HL-60 (cell line): ENCODE measurements at regions not wholly inside any gene's neighbourhood (a gene's known extent, or its start where the extent isn't known, plus 50 kb on each side); places are given as distances from the start of the nearest gene placed in this dataset.
"Not testable (repeated sequence)": the region's sequence is repeated elsewhere in the genome, so short reads cannot be mapped to it uniquely, and the experiment has no call there.

ENCODE experiments used
- DNase-seq, 2 experiments: peaks; one replicate each; pipeline ENCODE4 v3.0.0-alpha.2; 2010 to 2020; ENCODE audit warnings: low read depth in 1 of 2, low spot score in 1 of 2
- H3K27ac ChIP-seq: fragments of 250-450 bp; sonication (Bioruptor Pico); replicated peaks from 2 replicates; pipeline ENCODE4 v1.5.1; 2020; ENCODE audit warnings: mild to moderate bottlenecking, moderate library complexity
- H3K27me3 ChIP-seq: fragments of 250-450 bp; sonication (Bioruptor Pico); 2 replicates; pipeline ENCODE4 v1.5.1; 2021; ENCODE audit warnings: mild to moderate bottlenecking, moderate library complexity; ENCODE audit not compliant: insufficient read depth, poor library complexity, severe bottlenecking
- H3K4me3 ChIP-seq: replicated peaks from 2 replicates; pipeline ENCODE4 v1.5.1; 2011; ENCODE audit warnings: mild to moderate bottlenecking, control low read depth, low read length; ENCODE audit not compliant: insufficient read depth
- GABPA ChIP-seq: IDR thresholded peaks from 2 replicates; pipeline ENCODE4 v1.6.1; 2012; ENCODE audit warnings: low read depth
- POLR2AphosphoS5 ChIP-seq: IDR thresholded peaks from 2 replicates; pipeline ENCODE4 v1.6.1; 2012; ENCODE audit warnings: low read depth
- SPI1 ChIP-seq: IDR thresholded peaks from 2 replicates; pipeline ENCODE4 v1.6.1; 2012; ENCODE audit warnings: low read depth, mild to moderate bottlenecking, borderline replicate concordance
- TF ChIP-seq, protein P1 (sequence below): IDR thresholded peaks from one replicate; pipeline ENCODE4 v1.5.1; 2011; ENCODE audit warnings: low read length, control low read depth, inconsistent platforms; ENCODE audit not compliant: insufficient read depth
- TF ChIP-seq, protein P2 (sequence below): IDR thresholded peaks from 2 replicates; pipeline ENCODE4 v1.6.1; 2012; ENCODE audit warnings: low read depth; ENCODE audit not compliant: insufficient replicate concordance

DNA sequence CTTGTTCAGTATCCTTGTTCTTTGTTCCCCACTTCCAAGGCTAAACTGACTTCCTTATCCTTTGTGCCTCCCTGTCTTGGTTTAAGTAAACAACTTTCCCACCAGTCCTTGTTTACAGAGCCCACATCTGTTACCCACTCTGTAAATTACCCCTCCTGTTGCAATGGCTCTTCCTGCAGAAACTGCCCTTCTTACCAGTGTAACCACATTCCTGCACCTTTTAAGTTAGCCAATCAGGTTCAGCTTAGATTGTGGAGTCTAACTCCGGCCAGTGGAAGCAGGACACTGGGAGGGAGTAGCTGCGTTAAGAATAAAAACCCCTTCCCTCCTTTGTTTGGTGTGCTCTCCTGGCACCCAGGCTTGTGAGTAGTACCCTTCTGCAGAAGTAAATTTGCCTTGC lies 360.9 kb downstream of the PRDM5 start:
- no peak for DNase-seq
- H3K27me3 ChIP-seq: no peaks in the 10 kb centered on the region
- TF ChIP-seq, protein P1, sequence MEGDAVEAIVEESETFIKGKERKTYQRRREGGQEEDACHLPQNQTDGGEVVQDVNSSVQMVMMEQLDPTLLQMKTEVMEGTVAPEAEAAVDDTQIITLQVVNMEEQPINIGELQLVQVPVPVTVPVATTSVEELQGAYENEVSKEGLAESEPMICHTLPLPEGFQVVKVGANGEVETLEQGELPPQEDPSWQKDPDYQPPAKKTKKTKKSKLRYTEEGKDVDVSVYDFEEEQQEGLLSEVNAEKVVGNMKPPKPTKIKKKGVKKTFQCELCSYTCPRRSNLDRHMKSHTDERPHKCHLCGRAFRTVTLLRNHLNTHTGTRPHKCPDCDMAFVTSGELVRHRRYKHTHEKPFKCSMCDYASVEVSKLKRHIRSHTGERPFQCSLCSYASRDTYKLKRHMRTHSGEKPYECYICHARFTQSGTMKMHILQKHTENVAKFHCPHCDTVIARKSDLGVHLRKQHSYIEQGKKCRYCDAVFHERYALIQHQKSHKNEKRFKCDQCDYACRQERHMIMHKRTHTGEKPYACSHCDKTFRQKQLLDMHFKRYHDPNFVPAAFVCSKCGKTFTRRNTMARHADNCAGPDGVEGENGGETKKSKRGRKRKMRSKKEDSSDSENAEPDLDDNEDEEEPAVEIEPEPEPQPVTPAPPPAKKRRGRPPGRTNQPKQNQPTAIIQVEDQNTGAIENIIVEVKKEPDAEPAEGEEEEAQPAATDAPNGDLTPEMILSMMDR: no peak
- TF ChIP-seq GABPA: no peak
- no peak for TF ChIP-seq POLR2AphosphoS5
- TF ChIP-seq, protein P2, sequence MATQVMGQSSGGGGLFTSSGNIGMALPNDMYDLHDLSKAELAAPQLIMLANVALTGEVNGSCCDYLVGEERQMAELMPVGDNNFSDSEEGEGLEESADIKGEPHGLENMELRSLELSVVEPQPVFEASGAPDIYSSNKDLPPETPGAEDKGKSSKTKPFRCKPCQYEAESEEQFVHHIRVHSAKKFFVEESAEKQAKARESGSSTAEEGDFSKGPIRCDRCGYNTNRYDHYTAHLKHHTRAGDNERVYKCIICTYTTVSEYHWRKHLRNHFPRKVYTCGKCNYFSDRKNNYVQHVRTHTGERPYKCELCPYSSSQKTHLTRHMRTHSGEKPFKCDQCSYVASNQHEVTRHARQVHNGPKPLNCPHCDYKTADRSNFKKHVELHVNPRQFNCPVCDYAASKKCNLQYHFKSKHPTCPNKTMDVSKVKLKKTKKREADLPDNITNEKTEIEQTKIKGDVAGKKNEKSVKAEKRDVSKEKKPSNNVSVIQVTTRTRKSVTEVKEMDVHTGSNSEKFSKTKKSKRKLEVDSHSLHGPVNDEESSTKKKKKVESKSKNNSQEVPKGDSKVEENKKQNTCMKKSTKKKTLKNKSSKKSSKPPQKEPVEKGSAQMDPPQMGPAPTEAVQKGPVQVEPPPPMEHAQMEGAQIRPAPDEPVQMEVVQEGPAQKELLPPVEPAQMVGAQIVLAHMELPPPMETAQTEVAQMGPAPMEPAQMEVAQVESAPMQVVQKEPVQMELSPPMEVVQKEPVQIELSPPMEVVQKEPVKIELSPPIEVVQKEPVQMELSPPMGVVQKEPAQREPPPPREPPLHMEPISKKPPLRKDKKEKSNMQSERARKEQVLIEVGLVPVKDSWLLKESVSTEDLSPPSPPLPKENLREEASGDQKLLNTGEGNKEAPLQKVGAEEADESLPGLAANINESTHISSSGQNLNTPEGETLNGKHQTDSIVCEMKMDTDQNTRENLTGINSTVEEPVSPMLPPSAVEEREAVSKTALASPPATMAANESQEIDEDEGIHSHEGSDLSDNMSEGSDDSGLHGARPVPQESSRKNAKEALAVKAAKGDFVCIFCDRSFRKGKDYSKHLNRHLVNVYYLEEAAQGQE: no peak
- no peak for TF ChIP-seq SPI1

DNA sequence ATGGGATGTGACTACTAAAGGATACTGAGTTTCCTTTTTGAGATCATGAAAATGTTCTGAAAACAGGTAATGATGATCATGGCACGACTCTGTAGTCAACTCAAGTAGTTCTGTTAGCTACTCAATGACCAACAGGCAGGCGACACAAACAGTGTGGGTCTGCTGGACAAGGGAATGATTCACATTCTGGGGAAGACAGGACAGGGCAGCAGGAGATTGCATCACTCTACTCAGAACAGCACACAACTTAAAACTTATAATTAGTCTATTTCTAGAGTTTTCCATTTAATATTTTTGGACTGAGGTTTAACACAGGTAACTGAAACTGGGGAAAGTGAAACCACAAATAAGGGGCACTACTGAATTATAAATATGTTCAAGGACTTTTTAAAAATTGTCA lies 365.2 kb downstream of the PRDM5 start:
- DNase-seq: no peak
- TF ChIP-seq SPI1 (no peak), POLR2AphosphoS5 (no peak), GABPA (no peak)
- TF ChIP-seq, protein P2: no peak
- TF ChIP-seq, protein P1: no peak

More for the DNA sequence above, 360.9 kb downstream of the PRDM5 start:
- Histone ChIP-seq H3K27ac (no peak overlapping the region), H3K4me3 (no peak overlapping the region)

DNA sequence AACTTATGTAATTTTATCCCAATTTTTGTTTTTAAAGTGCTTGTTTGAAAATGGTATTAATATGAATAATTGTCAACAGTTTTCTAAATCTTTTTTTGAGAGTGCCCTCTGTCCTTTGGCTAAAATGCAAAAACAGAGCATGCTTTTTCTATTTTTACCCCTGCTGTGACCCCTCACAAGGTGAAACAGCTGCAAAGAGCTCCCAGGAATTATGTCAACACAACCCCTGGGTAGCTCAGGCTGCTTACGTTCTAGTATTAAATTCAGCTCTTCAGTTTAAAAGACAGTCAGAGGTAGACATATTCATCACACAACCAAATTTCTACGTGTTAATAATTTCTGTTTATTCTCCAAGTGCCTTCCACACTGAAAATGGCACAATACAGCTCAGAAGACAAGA lies 367.5 kb downstream of the PRDM5 start:
- Histone ChIP-seq H3K27me3 (no peaks in the 10 kb centered on the region), H3K4me3 (no peak overlapping the region), H3K27ac (no peak overlapping the region)
- TF ChIP-seq, protein P1: no peak
- no peak for TF ChIP-seq SPI1
- DNase-seq: no peak

More for the DNA sequence above, 365.2 kb downstream of the PRDM5 start:
- no peaks in the 10 kb centered on the region for H3K27me3 ChIP-seq
- no peak overlapping the region for H3K4me3 ChIP-seq
- no peak overlapping the region for H3K27ac ChIP-seq

DNA sequence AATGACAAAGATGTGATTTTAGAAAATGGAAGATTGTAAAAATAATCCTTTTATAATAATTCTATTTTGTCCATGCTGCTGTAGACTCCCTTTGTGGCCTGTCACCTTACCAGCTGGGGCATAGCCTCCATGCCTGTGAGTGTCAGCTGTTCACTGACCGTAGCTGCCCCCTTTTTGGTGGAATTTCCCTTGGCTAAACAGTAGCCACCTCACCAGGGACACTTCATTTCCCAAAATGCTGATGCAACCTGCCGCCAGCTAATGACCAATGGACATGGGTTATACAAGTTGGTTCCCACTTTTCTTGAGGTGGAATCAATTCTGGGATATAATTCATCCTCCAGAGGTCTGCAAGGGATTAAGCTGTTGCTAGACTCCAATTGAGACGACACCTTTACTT lies 368.4 kb downstream of the PRDM5 start:
- Histone ChIP-seq H3K27ac (no peak overlapping the region), H3K4me3 (no peak overlapping the region), H3K27me3 (no peaks in the 10 kb centered on the region)
- no peak for DNase-seq
- no peak for TF ChIP-seq SPI1
- no peak for TF ChIP-seq POLR2AphosphoS5
- TF ChIP-seq, protein P1: no peak
- no peak for TF ChIP-seq GABPA
- TF ChIP-seq, protein P2: no peak

DNA sequence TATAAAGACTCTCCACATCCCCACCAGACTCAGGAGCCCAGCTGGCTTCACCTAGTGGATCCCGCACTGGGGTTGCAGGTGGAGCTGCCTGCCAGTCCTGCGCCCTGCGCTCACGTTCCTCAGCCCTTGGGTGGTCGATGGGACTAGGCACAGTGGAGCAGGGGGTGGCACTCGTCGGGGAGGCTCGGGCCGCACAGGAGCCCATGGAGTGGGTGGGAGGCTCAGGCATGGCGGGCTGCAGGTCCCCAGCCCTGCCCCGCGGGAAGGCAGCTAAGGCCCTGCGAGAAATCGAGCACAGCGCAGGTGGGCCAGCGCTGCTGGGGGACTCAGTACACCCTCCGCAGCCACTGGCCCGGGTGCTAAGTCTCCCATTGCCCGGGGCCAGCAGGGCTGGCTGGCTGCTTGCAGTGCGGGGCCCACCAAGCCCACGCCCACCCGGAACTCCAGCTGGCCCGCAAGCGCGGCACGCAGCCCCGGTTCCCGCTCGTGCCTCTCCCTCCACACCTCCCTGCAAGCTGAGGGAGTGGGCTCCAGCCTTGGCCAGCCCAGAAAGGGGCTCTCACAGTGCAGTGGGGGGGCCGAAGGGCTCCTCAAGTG lies 371.8 kb downstream of the PRDM5 start:
- not testable (repeated sequence) for H3K4me3 ChIP-seq, DNase-seq, H3K27ac ChIP-seq, H3K27me3 ChIP-seq
